ENCODE measurements at regions not wholly inside any gene's neighbourhood (a gene's known extent, or its start where the extent isn't known, plus 50 kb on each side); places are given as distances from the start of the nearest gene placed in this dataset.

GRCh38 chr6:150689900-150690590 lies 90.4 kb downstream of the PLEKHG1 start:
- TF ChIP-seq, protein P1, sequence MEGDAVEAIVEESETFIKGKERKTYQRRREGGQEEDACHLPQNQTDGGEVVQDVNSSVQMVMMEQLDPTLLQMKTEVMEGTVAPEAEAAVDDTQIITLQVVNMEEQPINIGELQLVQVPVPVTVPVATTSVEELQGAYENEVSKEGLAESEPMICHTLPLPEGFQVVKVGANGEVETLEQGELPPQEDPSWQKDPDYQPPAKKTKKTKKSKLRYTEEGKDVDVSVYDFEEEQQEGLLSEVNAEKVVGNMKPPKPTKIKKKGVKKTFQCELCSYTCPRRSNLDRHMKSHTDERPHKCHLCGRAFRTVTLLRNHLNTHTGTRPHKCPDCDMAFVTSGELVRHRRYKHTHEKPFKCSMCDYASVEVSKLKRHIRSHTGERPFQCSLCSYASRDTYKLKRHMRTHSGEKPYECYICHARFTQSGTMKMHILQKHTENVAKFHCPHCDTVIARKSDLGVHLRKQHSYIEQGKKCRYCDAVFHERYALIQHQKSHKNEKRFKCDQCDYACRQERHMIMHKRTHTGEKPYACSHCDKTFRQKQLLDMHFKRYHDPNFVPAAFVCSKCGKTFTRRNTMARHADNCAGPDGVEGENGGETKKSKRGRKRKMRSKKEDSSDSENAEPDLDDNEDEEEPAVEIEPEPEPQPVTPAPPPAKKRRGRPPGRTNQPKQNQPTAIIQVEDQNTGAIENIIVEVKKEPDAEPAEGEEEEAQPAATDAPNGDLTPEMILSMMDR (IDR thresholded peaks at IDR 0.05), result no peak
- Mint-ChIP-seq H3K9me3 (no peaks in the 10 kb centered on the region), H3K4me1 (peaks cover 38% of the 10 kb centered on the region), H3K4me3 (no peak overlapping the region), H3K27me3 (ENCODE audit: low read depth, poor library complexity) (peaks cover 7% of the 10 kb centered on the region), H3K36me3 (ENCODE audit: low read depth) (peaks cover 6% of the 10 kb centered on the region), H3K27ac (no peak overlapping the region)
- DNase-seq, result no peak

DNA sequence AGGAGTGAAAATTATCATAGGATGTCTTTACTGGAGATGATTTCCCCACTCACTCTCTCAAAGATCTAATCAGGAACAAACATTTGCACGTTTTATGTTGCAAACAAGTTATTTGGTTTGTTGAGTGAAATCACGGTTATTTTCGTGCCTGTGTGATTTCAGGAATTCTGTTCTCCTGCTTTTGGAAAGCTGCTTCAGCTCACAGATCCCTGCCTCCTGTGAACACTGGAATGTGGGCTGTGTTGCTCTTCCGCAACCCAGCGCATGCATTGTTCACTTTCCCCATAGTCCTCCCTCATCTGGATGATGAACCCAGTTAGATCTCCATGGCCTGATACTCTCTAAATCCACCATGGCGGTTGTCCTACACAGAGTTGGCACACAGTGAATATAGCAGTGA lies 91.0 kb downstream of the PLEKHG1 start:
- H3K27ac Mint-ChIP-seq, result peak overlapping the region; percentile 16
- H3K4me1 Mint-ChIP-seq, result peaks cover 42% of the 10 kb centered on the region
- TF ChIP-seq, protein P1 (IDR thresholded peaks at IDR 0.05), result no peak
- DNase-seq, result no peak
- H3K9me3 Mint-ChIP-seq, result no peaks in the 10 kb centered on the region
- H3K27me3 Mint-ChIP-seq (ENCODE audit: low read depth, poor library complexity), result peaks cover 7% of the 10 kb centered on the region
- H3K36me3 Mint-ChIP-seq (ENCODE audit: low read depth), result no peaks in the 10 kb centered on the region
- no peak overlapping the region for H3K4me3 Mint-ChIP-seq

DNA sequence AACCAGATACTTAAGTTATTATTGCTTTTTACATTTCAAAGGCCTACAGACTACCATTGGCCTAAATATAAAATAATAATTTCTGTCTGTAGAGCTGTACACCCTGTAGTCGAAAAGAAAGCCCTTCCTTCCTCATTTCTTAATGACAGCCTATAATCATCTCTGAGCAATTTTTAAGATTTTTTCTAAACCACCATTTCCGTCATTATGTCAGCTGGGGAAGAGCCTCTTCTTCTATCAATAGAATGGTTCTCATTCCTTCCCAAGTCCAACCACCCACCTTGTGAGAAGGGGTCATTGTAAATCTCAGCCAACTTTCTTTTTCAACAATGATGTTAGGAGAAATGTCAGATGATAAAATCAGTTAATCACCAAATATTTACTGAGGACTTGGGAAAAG lies 91.8 kb downstream of the PLEKHG1 start:
- H3K9me3 Mint-ChIP-seq, result no peaks in the 10 kb centered on the region
- no peaks in the 10 kb centered on the region for H3K36me3 Mint-ChIP-seq (ENCODE audit: low read depth)
- H3K4me1 Mint-ChIP-seq, result peaks cover 47% of the 10 kb centered on the region
- DNase-seq, result no peak
- peaks cover 5% of the 10 kb centered on the region for H3K27me3 Mint-ChIP-seq (ENCODE audit: low read depth, poor library complexity)
- H3K27ac Mint-ChIP-seq, result no peak overlapping the region
- TF ChIP-seq, protein P1 (IDR thresholded peaks at IDR 0.05), result no peak
- no peak overlapping the region for H3K4me3 Mint-ChIP-seq

DNA sequence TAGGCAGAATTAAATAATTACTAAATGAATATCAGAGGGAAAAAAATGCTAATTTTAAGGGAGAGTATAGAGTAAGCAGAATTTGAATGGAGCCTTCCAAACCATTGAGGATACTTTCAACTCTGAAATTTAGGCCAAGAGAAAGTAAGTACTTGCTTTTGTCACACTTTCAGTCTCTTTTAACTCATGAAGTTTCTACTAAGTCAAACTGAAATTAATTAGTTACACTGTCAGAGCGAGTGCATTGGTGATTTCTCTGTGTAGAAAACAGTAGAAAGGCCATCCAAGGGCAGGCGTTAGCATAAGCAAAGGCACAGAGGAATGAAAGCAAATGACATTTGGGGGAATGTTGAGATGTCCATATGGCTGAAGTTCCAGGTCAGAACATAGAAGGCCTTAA lies 92.9 kb downstream of the PLEKHG1 start:
- Mint-ChIP-seq H3K36me3 (ENCODE audit: low read depth) (no peaks in the 10 kb centered on the region), H3K27me3 (ENCODE audit: low read depth, poor library complexity) (peaks cover 3% of the 10 kb centered on the region), H3K9me3 (no peaks in the 10 kb centered on the region), H3K4me1 (peaks cover 41% of the 10 kb centered on the region), H3K4me3 (no peak overlapping the region), H3K27ac (no peak overlapping the region)
- TF ChIP-seq, protein P1 (IDR thresholded peaks at IDR 0.05), result no peak
- no peak for DNase-seq

DNA sequence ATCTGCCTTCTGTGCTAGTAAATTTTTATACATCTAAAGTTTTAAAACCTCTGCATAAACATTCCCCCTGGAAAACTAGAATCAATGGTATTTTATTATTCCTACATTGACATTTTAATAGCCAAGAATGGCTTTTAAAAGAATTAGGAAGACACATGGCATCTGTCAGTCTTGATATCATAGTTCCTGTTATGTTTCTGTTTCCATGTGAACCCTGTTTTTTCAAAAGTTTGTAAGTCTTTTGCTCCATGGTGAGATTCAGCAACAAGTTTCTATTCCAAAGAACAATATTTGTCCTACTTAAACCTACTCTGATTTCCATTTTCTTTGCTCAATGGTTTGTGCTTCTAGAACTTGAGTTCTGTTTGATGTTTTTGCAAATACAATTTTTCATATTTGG lies 95.2 kb downstream of the PLEKHG1 start:
- Mint-ChIP-seq H3K36me3 (ENCODE audit: low read depth) (no peaks in the 10 kb centered on the region), H3K4me1 (peaks cover 36% of the 10 kb centered on the region), H3K27ac (no peak overlapping the region), H3K9me3 (no peaks in the 10 kb centered on the region), H3K4me3 (no peak overlapping the region), H3K27me3 (ENCODE audit: low read depth, poor library complexity) (peaks cover 3% of the 10 kb centered on the region)
- TF ChIP-seq, protein P1 (IDR thresholded peaks at IDR 0.05), result no peak
- DNase-seq, result no peak

- TF ChIP-seq, protein P1 (IDR thresholded peaks at IDR 0.05), result no peak
- H3K4me3 Mint-ChIP-seq, result no peak overlapping the region
- peaks cover 6% of the 10 kb centered on the region for H3K27me3 Mint-ChIP-seq (ENCODE audit: low read depth, poor library complexity)
- peaks cover 28% of the 10 kb centered on the region for H3K4me1 Mint-ChIP-seq
- H3K9me3 Mint-ChIP-seq, result no peaks in the 10 kb centered on the region
- no peak overlapping the region for H3K27ac Mint-ChIP-seq
- DNase-seq, result no peak
- H3K36me3 Mint-ChIP-seq (ENCODE audit: low read depth), result no peaks in the 10 kb centered on the region
These were observed 96.0 kb downstream of the PLEKHG1 start for GRCh38 chr6:150695652-150696051.
